ENCODE measurements at regions not wholly inside any gene's neighbourhood (a gene's known extent, or its start where the extent isn't known, plus 50 kb on each side); places are given as distances from the start of the nearest gene placed in this dataset.

DNA sequence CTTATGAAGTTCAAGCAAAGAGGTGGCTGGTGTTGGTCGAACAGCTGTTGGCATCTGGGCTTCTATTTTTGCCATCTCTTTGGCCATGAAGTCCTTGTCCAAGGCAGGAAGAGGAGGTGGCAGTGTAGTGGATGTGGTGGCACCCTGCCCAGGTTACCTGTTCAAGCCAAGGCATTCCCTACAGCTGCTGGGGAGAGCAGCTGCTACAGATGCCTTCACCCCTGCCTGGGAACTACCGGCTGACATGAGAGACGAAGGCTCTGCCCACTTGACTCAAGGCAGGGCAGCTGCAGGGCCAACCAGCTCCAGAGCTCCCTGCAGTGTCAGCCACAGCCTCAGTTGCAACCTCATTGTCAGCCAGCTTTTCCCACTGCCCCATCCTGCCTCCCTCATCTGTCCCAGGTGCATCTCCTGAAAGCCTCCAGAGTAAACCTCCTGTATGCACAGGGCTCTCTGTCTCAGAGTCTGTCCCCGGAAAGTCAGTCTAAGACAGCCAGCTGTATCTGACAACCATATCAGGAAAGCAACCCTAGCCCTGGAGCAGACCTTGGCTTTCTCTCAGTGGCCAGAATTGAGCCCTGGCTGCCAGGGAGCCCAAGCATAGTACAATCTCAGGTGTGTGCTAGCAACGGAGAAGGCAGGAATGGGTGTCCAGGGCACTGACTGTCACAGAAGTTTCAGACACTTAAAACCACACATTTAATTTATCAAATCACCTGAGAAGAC, 115.9 kb downstream of the RPIA start:
- TF ChIP-seq, protein P1, sequence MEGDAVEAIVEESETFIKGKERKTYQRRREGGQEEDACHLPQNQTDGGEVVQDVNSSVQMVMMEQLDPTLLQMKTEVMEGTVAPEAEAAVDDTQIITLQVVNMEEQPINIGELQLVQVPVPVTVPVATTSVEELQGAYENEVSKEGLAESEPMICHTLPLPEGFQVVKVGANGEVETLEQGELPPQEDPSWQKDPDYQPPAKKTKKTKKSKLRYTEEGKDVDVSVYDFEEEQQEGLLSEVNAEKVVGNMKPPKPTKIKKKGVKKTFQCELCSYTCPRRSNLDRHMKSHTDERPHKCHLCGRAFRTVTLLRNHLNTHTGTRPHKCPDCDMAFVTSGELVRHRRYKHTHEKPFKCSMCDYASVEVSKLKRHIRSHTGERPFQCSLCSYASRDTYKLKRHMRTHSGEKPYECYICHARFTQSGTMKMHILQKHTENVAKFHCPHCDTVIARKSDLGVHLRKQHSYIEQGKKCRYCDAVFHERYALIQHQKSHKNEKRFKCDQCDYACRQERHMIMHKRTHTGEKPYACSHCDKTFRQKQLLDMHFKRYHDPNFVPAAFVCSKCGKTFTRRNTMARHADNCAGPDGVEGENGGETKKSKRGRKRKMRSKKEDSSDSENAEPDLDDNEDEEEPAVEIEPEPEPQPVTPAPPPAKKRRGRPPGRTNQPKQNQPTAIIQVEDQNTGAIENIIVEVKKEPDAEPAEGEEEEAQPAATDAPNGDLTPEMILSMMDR (IDR thresholded peaks at IDR 0.05) = no peak

DNA sequence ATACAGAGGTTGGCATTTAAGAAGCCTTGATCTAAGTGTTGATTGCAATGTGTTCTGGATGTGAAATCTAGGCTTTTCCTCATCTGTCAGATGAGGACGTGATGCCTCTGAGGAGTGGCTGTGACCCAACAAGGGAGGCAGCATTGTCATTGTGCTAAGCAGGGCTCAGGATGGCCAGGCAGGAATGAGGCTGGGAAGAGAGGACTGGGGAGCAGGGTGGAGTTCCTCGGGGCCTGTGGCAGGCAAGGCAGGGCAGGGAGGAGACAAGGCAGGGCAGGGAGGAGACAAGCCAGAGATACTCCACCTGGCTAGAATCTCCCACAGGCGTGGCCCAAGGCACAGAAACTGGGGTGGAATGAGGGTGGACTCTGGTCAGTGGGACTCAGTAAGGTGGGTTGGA, 116.6 kb downstream of the RPIA start:
- TF ChIP-seq, protein P1 (IDR thresholded peaks at IDR 0.05) = no peak

DNA sequence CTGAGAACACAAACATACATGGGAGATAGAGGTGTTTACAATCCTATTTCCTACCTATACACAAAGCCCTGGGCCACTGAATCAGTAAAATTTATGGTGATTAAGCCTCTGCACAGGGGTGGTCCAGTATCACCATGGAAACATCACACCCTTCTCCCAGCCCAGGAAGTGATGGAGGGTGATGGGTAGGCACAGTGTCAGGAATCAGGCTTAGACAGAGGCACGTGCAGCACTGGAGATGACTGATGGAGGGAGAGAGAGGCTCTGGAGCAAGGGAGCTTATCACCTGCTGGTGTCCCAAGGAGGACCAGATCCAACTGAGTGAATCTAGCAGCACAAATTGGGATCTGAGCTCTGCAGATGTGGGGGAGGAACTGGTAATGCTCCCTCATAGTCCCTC, 117.2 kb downstream of the RPIA start:
- TF ChIP-seq, protein P1 (IDR thresholded peaks at IDR 0.05) = no peak

DNA sequence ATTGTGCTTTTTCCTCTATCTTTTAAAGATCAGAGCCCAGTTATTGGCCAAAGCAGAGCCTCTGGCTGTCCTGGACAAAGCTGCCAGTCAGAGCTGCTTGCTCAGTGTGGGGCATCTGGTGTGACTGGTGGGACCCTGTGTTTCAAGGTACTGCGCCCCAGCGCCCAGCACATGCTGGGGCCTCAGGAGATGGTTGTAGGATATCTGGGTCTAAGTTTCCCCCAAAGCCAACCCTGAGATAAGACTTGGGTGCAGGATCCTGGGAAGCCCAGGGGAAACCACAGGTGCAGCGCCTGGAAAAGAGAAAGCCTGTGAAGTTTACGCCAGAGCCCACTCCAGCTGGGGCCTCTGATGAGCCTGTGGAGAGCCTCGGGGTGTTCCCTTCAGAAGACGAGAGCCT, 117.7 kb downstream of the RPIA start:
- TF ChIP-seq, protein P1 (IDR thresholded peaks at IDR 0.05) = no peak

DNA sequence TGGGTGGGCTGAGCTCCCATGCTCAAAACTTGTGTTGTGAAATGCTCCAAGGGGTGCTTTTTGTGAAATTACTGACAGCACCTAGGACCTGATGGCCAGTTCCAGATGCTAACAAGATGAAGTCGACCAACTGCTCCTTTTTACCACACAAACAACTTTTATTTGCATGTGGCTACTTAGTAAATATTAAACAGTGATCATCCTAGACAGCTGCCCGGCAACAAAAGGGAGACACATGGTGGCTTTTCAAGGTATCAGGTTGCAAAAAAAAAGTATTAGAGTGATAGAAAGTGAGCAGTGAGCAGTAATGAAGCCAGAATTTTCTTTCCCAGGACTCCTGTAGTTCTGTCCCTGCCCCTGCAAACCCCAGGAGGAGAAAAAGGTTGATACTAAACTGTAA, 118.5 kb downstream of the RPIA start:
- TF ChIP-seq, protein P1 (IDR thresholded peaks at IDR 0.05) = no peak

DNA sequence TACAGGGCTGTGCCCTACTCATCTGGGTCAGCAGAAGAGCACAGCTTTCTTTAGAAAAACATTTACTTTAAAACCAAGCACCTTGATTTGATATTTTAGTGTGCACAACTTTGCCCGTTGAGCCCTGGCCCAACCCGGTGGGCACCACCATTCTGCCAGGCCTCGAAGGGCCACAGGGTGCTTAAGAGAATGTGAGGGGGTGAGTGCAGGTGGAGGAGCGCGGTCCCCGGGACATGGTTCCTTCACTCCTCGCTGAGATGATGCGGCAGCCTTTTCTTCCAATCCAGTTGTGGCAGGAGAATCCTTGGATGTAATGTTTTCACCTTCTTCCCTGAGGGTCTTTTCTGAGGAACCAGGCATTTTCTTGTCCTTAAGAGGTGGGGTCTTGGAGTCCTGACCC, 119.0 kb downstream of the RPIA start:
- TF ChIP-seq, protein P1 (IDR thresholded peaks at IDR 0.05) = no peak

DNA sequence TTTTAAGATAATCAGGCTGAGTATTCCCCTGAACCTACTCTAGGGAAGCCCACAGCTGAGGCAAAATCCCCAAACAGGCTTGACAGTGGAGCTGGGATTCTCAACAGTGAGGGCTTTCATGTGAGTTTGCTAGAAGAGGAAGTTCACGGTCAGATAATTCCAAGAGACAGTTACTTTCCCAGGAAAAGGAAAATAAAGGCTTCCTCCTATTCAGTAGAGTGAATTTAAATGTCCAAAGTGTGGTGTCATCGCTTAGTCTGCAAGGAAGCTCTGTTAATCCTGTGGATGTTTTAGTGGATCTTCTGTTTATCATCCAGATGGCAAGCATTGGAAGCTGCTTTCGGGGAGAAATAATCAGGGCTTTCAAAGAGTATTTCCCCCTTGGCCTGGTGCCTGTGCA, 119.8 kb downstream of the RPIA start:
- TF ChIP-seq, protein P1 (IDR thresholded peaks at IDR 0.05) = no peak

DNA sequence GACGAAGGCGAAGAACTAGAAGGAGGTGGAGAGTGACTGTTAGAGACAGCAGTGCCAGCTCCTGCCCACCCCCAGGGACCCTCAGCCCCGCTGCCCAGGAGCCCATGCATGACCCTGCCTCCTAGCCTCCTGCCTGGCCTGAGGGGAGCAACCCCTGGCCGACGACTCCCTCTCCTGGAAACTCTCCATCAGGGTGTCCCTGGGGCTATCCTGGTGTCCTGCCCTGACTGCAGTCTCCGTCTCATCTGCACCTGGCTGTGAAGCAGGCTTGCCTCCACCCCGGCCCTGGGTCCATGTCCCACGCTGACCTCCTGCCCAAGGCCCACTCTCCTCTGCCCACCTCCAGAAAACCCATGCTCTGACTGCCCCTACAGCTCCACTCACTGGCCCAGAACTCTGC, 120.2 kb downstream of the RPIA start:
- TF ChIP-seq, protein P1 (IDR thresholded peaks at IDR 0.05) = no peak

Measured in LNCAP (cell line).